Endodermal cell (in vitro differentiated cells): ENCODE measurements at regions not wholly inside any gene's neighbourhood (a gene's known extent, or its start where the extent isn't known, plus 50 kb on each side); places are given as distances from the start of the nearest gene placed in this dataset.

ENCODE experiments used
- DNase-seq: peaks from one replicate; pipeline ENCODE4 v3.0.0-alpha.2; 2017
- H3K27ac ChIP-seq: 2 replicates; pipeline ENCODE4 v1.5.1; 2013; ENCODE audit warnings: mild to moderate bottlenecking, low read depth, low read length, moderate library complexity
- H3K27me3 ChIP-seq: 2 replicates; pipeline ENCODE4 v1.6.1; 2013; ENCODE audit warnings: mild to moderate bottlenecking, low read length, moderate library complexity; ENCODE audit not compliant: insufficient read depth, control insufficient read depth, poor library complexity, severe bottlenecking
- H3K36me3 ChIP-seq: 2 replicates; pipeline ENCODE4 v1.7.0; 2013; ENCODE audit warnings: mild to moderate bottlenecking, low read length, moderate library complexity; ENCODE audit not compliant: control insufficient read depth, insufficient read depth
- H3K4me1 ChIP-seq: one replicate; pipeline ENCODE4 v1.7.0; 2013; ENCODE audit warnings: low read length; ENCODE audit not compliant: control insufficient read depth, insufficient read depth
- H3K4me3 ChIP-seq: 2 replicates; pipeline ENCODE4 v1.5.1; 2013; ENCODE audit warnings: mild to moderate bottlenecking, low read length, moderate library complexity
- H3K9ac ChIP-seq: 2 replicates; pipeline ENCODE4 v1.6.1; 2013; ENCODE audit warnings: mild to moderate bottlenecking, low read length, moderate library complexity; ENCODE audit not compliant: poor library complexity, severe bottlenecking; ENCODE audit errors: extremely low read depth
- H3K9me3 ChIP-seq: 2 replicates; pipeline ENCODE4 v1.6.1; 2013; ENCODE audit warnings: mild to moderate bottlenecking, low read length, moderate library complexity; ENCODE audit not compliant: control insufficient read depth
- H3K27ac Mint-ChIP-seq: 2 replicates; pipeline ENCODE4 v1.8.0; 2020; ENCODE audit warnings: mixed read lengths
- H3K27me3 Mint-ChIP-seq: 2 replicates; pipeline ENCODE4 v1.8.0; 2021; ENCODE audit warnings: mild to moderate bottlenecking, mixed read lengths; ENCODE audit not compliant: insufficient read depth
- H3K36me3 Mint-ChIP-seq: 2 replicates; pipeline ENCODE4 v1.8.0; 2020; ENCODE audit warnings: low read depth, mixed read lengths
- H3K4me1 Mint-ChIP-seq: 2 replicates; pipeline ENCODE4 v1.8.0; 2020; ENCODE audit warnings: mixed read lengths
- H3K4me3 Mint-ChIP-seq: 2 replicates; pipeline ENCODE4 v1.8.0; 2020; ENCODE audit warnings: mild to moderate bottlenecking, moderate library complexity, mixed read lengths
- H3K9me3 Mint-ChIP-seq: 2 replicates; pipeline ENCODE4 v1.8.0; 2020; ENCODE audit warnings: mild to moderate bottlenecking, mixed read lengths
- CTCF ChIP-seq: fragments of 200-600 bp; sonication (generic); conservative IDR thresholded peaks from 2 replicates; pipeline ENCODE4 v1.5.0; 2021; ENCODE audit warnings: antibody characterized with exemption, mild to moderate bottlenecking
- WGBS, 2 experiments: methylation state at CpG; one replicate each; pipeline versions ENCODE4 v1.1.5 to v1.1.7; 2013; ENCODE audit warnings: missing lambda C conversion rate in 2 of 2, mixed read lengths in 1 of 2; ENCODE audit not compliant: insufficient coverage in 1 of 2, insufficient read length in 1 of 2; 5-methylcytosine and 5-hydroxymethylcytosine counted together

- no CpG with 5 or more reads among the region's 1 CpG for WGBS, 2 experiments
Measured at GRCh38 chr15:36335659-36336058, 243.8 kb upstream of the CDIN1 start.

GRCh38 chr15:36344887-36345286 lies 234.5 kb upstream of the CDIN1 start:
- H3K27ac ChIP-seq, result no peak overlapping the region
- H3K9ac ChIP-seq, result no peak overlapping the region
- no peaks in the 10 kb centered on the region for H3K36me3 Mint-ChIP-seq
- H3K4me1 Mint-ChIP-seq, result peaks cover 5% of the 10 kb centered on the region
- 68 to 87% methylated on average over 2 of the region's 2 CpGs for WGBS, 2 experiments
- H3K9me3 Mint-ChIP-seq, result no peaks in the 10 kb centered on the region
- H3K4me3 Mint-ChIP-seq, result no peak overlapping the region
- H3K9me3 ChIP-seq, result no peaks in the 10 kb centered on the region
- H3K4me1 ChIP-seq, result no peaks in the 10 kb centered on the region
- no peaks in the 10 kb centered on the region for H3K36me3 ChIP-seq
- H3K27me3 Mint-ChIP-seq, result no peaks in the 10 kb centered on the region
- no peak for TF ChIP-seq CTCF
- H3K27ac Mint-ChIP-seq, result no peak overlapping the region
- H3K27me3 ChIP-seq, result no peaks in the 10 kb centered on the region
- H3K4me3 ChIP-seq, result no peak overlapping the region
- DNase-seq, result no peak

More at GRCh38 chr15:36335659-36336058, 243.8 kb upstream of the CDIN1 start:
- H3K9me3 Mint-ChIP-seq, result peaks cover 3% of the 10 kb centered on the region
- Histone ChIP-seq H3K4me3 (no peak overlapping the region), H3K36me3 (no peaks in the 10 kb centered on the region), H3K9me3 (no peaks in the 10 kb centered on the region), H3K4me1 (no peaks in the 10 kb centered on the region), H3K27ac (no peak overlapping the region), H3K9ac (no peak overlapping the region), H3K27me3 (no peaks in the 10 kb centered on the region)
- H3K36me3 Mint-ChIP-seq, result no peaks in the 10 kb centered on the region
- peaks cover 7% of the 10 kb centered on the region for H3K4me1 Mint-ChIP-seq
- TF ChIP-seq CTCF, result no peak
- H3K4me3 Mint-ChIP-seq, result no peak overlapping the region
- H3K27ac Mint-ChIP-seq, result no peak overlapping the region
- no peaks in the 10 kb centered on the region for H3K27me3 Mint-ChIP-seq
- DNase-seq, result no peak

- Histone ChIP-seq H3K9me3 (no peaks in the 10 kb centered on the region), H3K9ac (no peak overlapping the region), H3K4me3 (no peak overlapping the region), H3K27me3 (no peaks in the 10 kb centered on the region), H3K27ac (no peak overlapping the region), H3K36me3 (no peaks in the 10 kb centered on the region), H3K4me1 (peaks cover 3% of the 10 kb centered on the region)
- Mint-ChIP-seq H3K27ac (no peak overlapping the region), H3K4me1 (peaks cover 11% of the 10 kb centered on the region), H3K36me3 (no peaks in the 10 kb centered on the region), H3K27me3 (no peaks in the 10 kb centered on the region), H3K4me3 (no peak overlapping the region), H3K9me3 (peaks cover 3% of the 10 kb centered on the region)
- no peak for DNase-seq
- no peak for TF ChIP-seq CTCF
Measured at GRCh38 chr15:36347272-36347858, 232.1 kb upstream of the CDIN1 start.
